ENCODE measurements at regions not wholly inside any gene's neighbourhood (a gene's known extent, or its start where the extent isn't known, plus 50 kb on each side); places are given as distances from the start of the nearest gene placed in this dataset.

DNA sequence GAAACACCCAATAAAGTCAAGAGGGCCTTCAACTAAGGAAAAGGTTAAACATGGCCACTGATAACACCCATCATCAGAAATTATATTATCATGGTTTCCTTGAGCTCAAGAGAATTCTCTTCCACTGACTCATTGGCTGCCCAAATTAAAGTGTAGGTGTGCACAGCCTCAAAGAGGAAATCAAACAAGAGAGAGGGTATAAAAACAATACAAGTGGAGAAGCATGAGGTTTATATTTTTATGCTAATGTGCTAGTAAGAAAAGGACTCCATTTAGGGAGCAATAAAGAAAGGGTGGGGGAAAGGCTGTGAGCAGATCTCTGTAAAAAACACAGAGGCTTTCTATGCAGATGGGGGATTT, 168.8 kb upstream of the VRK2 start:
- TF ChIP-seq, protein P1, sequence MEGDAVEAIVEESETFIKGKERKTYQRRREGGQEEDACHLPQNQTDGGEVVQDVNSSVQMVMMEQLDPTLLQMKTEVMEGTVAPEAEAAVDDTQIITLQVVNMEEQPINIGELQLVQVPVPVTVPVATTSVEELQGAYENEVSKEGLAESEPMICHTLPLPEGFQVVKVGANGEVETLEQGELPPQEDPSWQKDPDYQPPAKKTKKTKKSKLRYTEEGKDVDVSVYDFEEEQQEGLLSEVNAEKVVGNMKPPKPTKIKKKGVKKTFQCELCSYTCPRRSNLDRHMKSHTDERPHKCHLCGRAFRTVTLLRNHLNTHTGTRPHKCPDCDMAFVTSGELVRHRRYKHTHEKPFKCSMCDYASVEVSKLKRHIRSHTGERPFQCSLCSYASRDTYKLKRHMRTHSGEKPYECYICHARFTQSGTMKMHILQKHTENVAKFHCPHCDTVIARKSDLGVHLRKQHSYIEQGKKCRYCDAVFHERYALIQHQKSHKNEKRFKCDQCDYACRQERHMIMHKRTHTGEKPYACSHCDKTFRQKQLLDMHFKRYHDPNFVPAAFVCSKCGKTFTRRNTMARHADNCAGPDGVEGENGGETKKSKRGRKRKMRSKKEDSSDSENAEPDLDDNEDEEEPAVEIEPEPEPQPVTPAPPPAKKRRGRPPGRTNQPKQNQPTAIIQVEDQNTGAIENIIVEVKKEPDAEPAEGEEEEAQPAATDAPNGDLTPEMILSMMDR (IDR thresholded peaks at IDR 0.05): no peak
- no peak for TF ChIP-seq POLR2A (IDR thresholded peaks at IDR 0.05)
